ENCODE measurements at regions not wholly inside any gene's neighbourhood (a gene's known extent, or its start where the extent isn't known, plus 50 kb on each side); places are given as distances from the start of the nearest gene placed in this dataset.
"Not testable (repeated sequence)": the region's sequence is repeated elsewhere in the genome, so short reads cannot be mapped to it uniquely, and the experiment has no call there.

DNA sequence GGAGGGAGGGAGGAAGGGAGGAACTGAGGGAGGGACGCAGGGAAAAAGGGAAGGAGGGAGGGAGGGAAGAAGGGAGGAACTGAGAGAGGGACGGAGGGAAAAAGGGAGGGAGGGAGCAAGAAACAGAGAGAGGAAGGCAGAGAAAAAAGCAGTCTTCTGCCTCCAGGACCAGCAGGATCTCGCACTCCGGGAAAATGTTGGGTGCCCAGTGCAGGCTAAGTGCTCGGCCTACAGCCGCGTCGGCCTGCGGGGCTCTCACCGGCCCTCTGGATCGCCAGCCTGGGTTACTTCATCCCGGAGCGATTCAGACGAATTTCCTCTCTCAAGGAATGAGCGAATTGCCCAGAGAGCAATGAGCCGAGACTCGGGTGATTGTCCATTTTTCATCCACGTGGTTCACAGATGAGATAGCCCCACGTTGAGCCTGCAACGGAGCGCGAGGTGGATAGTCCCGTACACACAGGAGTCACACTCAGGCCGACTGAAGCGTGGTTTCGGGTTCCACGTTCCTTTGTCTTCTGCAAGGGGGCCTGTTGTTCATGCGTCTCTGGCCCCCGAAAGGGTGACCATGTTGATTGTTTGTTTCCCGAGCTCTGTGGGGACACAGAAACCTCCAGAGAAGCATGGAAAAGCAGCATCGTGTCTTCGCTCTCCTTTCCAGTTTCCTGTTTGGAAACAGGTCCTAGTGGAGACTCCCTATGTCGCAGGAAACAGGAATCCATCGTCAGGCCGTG lies 1937.1 kb upstream of the DEFB115 start:
- not testable (repeated sequence) for DNase-seq (ENCODE audit: low read depth in 2 of 2)

DNA sequence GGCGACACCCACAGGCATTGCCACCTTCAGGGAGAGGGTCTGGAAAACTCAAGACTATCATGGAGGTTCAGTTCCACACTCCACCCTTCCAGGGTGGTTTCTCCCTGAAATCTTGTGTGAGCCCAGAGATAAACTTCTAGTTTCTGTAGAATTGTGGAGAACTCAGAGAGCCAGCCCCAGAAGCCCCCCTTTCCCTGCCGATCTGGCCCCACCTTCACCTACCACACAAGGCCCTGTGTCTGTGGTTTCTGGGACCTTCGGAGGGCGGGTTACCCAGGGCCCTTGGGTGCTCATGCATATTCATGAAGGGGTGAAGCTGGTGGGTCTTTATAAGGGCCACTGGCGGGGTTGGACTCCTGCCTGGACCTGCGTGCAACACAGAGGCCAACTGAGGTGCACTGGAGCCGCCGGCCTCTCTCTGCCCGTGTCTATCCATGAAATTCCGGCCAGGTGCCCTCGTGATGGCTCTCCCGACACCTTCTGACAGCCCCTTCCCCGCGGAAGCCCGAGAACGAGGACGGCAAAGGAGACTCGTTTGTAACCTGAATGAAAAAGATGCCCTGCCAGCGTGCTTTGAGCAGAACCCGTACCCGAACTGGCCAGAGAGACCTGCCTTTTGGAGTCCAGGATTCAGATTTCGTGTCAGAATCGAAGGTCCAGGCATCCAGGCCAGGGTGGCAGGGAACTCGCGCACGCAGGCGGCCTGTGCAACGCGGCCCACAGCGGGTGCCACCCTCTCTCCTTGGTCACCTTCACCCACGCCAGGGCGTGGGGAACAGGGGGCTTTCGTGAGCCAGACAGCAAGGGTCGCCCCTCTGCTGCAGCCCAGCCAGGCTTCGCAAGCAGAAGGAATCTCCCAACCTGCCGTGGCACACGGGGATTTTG lies 1933.6 kb upstream of the DEFB115 start:
- not testable (repeated sequence) for DNase-seq (ENCODE audit: low read depth in 2 of 2)

DNA sequence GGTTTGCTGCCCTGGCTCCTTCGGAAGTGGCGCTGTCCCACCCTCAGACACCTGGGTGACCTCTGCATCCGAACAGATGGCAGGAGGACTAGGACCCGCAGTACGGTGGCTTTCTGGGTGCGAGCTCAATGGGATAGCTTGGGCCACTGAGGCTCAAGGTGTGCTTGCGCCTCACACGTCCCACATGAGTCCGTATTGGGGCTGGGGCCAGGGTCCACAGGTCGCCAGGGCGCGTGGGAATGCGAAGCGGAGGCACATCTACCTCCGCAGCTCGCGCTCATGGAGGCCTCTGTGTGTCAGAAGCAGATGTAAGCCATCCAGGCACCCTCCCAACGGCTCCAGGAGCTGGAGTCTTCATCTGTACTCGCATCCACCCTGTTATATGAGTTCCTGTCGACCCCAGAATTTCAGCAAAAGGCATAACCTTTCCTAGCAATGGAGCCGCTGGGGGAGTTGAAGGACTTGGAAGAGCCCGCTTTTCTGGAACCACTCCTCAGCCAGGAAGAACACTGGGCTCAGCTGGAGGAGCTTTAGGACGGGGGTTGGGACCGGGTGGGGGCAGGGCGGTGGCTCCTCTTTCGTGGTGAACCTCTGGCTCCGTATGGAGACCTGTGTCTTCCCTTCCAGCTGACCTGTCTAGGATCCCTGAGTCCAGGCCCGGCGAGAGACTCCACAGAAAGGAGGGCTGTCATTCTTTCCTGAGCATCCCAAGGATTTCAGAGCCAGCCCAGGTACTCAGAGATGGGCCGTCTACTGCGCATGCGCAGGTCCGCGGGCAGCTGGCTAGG lies 1932.8 kb upstream of the DEFB115 start:
- not testable (repeated sequence) for DNase-seq (ENCODE audit: low read depth in 2 of 2)

DNA sequence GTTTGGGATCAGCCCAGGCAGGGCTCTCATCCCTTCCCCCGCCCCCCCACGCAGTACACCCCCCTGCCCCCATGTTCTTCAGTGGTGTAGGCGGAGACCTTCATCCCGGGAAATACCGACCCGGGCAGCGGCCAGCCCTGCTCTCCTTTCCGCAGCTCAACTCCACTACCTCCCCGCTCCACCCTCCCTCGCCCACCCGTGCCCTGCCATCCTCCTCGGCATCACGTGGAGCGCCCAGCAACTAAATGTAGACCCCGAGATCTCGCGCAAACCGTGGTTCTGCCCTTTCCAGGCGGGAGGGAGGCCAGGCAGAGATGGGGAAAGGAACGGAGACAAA lies 1932.2 kb upstream of the DEFB115 start:
- DNase-seq (ENCODE audit: low read depth in 2 of 2): no peak

DNA sequence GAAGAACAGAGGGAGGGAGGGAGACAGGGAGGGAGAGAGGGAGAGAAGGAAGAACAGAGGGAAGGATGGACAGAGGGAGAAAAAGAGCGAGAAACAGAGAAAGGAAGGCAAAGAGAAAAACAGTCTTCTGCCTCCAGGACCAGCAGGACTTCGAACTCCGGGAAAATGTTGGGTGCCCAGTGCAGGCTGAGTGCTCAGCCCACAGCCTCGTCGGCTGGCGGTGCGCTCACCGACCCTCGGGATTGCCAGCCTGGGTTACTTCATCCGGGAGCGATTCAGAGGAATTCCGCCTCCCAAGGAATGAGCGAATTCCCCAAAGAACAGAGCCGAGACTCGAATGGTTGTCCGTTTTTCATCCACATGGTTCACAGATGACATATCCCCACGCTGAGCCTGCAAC lies 1931.7 kb upstream of the DEFB115 start:
- DNase-seq (ENCODE audit: low read depth in 2 of 2): not testable (repeated sequence)

DNA sequence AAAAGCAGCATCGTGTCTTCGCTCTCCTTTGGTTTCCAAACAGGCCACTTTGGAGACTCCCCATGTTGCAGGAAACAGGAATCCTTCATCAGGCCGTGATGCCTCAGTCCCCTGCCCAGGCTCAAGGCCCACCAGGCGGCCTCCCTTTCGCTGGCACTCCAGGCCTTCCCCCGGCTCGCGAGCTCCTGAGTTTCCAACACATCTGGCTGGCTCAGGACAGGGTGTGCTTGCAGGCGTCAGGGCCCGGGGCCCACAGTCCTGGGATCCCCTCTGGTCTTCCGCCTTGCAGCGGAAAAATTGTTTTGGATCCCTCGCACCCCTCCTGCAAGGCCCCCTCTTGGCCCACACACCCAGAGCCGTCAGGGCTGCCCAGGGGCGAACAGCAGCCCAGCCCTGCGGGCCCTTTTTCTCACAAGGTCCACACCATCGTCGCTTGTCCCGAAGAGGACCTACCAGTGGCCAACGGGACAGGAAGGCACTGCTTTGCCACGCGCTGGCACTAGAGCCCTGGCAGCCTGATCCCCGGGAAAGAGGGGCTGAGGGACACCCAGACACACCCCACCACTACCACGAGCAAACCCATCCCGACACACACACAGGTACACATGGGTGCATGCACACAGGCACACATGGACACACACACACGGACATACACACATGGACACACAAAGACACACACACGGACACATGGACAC lies 1930.9 kb upstream of the DEFB115 start:
- no peak for DNase-seq (ENCODE audit: low read depth in 2 of 2)

DNA sequence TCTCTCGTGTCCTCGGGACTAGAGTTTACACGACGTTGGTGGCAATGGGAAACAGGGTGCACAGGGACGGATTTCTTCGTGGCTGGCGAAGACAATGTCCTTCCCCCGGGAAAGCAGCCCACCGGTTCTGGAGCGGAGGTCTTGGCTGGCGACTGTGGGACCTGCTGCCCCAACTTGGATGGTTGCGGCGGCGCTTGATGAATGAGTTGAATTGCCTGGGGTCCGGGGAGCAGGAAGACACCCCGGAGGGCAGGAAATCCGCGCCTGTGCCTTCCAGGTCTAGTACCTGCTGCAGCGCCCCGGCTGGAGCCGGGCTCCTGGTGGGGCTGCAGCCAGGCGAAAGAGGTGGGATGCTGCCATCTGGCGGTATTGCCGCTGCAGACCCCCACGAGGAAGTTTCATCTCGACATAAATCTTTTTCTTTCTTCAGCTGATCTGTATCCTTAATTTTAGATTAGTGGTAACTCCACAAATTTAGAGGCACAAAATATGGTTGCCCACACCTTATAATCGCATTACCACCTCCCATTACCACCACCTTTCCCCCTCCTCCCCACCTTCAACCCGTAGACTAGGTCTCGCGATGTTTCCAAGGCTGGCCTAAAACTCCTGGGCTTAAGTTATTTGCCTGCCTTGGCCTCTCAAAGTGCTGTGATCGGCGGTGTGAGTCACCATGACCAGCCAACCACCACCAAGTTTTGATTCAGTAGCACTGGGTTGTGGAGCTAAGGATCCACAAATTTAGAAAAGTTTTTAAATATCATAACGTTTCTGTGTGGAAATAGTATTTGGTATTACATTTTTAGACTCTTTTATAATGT lies 1929.7 kb upstream of the DEFB115 start:
- not testable (repeated sequence) for DNase-seq (ENCODE audit: low read depth in 2 of 2)

DNA sequence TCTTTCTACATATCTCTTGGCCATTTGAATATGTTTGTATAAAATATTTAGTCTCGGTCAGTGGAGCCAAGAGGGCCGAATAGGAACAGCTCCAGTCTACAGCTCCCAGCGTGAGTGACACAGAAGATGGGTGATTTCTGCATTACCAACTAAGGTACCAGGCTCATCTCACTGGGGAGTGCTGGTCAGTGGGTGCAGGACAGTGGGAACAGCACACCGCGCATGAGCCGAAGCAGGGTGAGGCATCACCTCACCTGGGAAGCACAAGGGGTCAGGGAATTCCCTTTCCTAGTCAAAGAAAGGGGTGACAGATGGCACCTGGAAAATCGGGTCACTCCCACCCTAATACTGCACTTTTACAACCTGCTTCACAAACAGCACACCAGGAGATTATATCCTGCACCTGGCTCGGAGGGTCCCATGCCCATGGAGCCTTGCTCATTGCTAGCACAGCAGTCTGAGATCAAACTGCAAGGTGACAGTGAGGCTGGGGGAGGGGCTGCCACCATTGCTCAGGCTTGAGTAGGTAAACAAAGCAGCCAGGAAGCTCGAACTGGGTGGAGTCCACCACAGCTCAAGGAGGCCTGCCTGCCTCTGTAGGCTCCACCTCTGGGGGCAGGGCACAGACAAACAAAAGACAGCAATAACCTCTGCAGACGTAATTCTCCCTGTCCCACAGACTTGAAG lies 1926.9 kb upstream of the DEFB115 start:
- not testable (repeated sequence) for DNase-seq (ENCODE audit: low read depth in 2 of 2)

DNA sequence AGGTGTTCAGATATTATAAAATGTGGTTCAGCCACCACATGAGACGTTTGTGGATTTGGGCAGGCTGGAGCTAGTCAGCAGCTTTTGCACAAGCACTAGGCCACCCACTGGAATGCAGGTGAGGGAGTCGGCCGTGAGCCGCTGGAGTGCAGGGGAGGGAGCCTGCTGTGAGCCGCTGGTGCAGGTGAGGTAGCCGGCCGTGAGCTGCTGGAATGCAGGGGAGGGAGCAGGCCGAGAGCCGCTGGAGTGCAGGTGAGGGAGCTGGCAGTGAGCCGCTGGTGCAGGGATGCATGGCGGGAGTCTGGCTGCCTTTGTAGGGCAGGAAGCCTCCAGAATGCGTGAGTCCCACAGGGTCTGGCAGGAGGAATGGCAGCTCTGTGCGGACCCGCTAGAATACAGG lies 1907.6 kb upstream of the DEFB115 start:
- DNase-seq (ENCODE audit: low read depth in 2 of 2): no peak

DNA sequence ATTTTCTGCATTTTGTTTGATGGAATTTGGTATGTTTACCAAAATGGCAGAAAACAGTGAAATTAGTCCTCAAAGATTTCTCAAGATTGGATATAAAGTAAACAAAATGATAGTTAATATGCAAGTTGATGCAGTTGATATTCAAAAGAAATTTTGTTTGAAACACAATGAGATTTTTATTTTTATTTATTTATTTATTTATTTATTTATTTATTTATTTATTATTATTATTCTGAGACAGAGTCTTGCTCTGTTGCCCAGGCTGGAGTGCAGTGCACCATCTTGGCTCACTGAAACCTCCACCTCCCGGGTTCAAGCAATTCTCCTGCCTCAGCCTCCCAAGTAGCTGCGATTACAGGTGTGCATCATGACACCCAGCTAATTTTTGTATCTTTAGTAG lies 1881.5 kb upstream of the DEFB115 start:
- not testable (repeated sequence) for DNase-seq (ENCODE audit: low read depth in 2 of 2)

DNA sequence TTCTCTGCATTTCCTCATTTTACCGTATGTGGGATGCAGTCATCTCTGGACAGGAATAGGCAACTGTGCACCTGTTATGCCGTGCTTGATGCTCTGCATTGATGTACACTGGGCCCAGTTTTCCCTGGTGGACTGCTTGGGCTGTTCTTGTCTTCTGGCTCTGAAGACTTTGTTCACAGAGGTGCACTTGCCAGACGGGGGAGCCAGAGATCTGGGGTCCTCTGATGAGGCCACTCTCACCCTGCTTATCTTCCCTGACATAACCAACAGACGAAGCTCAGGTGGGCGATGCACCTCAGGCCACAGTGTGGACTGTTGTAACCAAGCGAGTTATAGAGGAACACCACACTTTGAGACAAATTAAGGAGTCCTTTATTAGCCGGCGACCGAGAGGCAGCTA lies 1864.6 kb upstream of the DEFB115 start:
- DNase-seq (ENCODE audit: low read depth in 2 of 2): not testable (repeated sequence)

DNA sequence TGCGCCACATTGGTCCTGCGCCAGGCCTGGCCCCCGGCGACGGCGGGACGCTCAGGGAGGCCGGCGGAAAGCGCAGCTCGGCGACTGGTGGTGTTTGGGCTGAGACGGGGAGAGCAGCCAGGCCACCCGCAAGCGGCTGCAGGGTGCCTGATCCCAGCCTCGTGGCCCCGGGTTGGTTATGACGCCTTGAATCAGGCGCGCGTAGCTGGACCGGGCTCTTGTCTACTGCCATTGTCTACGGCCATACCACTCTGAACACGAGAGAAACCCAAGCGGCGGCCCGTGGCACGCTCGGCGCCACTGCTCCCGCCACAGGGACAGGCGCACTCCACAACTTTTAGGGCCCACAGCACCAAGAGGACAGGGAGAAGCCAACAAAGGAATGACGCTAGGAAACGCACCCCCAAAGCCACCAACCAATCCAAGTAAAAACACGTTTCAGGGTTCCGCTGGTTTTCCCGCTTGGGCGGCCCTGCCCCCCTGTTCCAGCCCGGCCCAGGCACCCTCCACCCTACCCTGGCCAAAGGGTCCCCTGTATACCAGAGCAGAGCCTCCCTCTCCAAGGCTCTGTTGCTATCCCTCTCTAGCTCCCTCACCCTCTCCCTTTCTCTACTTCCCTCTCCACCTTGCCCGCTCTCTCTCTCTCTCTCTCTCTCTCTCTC lies 1849.3 kb upstream of the DEFB115 start:
- DNase-seq (ENCODE audit: low read depth in 2 of 2): no peak

DNA sequence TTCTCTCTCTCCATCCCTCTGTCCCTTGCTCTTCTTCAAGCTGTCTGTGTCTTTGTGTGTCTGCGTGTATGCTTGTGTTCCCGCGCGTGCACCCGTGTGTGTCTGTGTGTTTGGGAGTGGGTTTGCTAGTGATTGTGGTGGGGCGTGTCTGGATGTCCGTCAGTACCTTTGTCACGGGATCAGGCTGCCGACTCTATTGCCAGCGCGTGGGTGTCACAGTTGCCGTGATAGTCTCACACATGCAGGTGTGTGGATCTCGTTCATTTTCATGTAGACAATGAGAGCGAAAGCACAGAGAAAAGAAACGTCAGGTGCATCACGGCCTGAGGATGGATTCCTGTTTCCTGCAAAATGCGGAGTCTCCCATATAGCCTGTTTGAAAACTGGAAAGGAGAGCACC lies 1848.8 kb upstream of the DEFB115 start:
- not testable (repeated sequence) for DNase-seq (ENCODE audit: low read depth in 2 of 2)

DNA sequence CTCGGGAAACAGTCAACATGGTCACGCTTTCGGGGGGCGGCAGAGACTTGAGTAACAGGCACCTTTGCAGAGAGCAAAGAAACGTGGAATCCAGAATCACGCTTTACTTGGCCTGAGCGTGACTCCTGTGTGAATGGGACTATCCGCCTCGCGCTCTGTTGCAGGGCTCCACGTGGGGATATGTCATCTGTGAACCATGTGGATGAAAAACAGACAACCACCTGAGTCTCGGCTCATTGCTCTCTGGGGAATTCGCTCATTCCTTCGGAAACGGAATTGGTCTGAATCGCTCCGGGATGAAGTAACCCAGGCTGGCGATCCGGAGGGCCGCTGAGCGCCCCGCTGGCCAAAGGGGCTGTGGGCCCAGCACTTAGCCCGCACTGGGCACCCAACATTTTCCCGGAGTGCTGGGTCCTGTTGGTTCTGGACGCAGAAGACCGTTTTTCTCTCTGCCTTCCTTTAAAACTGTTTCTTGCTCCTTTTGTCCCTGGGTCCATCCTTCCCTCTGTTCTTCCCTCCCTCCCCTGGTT lies 1848.2 kb upstream of the DEFB115 start:
- DNase-seq (ENCODE audit: low read depth in 2 of 2): not testable (repeated sequence)

DNA sequence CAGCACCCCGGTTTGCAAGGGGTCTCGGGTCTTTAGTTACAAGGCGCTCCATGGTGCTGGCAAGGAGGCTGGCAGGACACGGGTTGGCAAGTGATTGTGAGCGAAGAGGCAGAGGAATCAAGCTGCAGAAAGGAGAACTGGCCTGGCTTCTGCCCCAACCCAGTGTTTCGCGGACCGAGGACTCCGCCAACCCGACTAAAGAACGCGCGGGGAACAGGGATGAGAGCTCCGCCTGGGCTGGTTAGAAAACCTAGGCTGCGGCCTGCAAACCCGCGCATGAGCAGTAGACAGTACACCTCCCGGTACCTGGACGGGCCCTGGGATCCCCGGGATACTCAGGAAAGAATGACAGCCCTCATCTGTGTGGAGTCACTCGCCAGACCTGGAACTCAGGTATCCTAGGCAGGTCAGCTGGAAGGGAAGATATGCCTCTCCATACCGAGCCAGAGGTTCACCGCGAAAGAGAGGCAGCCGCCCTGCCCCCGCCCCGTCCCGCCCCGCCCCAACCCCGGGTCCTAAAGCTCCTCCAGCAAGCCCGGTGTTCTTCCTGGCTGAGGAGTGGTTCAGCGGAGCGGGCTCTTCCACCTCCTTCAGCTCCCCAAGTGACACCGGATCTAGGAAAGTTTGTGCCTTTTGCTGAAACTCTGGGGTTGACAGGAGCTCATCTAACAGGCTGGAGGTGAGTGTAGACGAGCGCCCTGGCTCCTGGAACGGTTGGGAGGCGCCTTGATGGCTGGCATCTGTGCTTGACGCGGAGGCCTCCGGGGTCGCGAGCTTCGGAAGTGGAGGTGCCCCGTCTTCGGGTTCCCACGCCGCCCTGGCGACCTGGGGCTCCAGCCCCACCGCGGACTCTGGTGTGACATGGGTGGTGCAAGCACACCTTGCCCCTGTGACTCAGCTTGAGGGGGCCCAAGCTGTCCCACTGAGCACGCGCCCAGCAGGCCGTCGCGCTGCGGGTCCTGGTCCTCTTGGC lies 1847.3 kb upstream of the DEFB115 start:
- no peak for DNase-seq (ENCODE audit: low read depth in 2 of 2)

DNA sequence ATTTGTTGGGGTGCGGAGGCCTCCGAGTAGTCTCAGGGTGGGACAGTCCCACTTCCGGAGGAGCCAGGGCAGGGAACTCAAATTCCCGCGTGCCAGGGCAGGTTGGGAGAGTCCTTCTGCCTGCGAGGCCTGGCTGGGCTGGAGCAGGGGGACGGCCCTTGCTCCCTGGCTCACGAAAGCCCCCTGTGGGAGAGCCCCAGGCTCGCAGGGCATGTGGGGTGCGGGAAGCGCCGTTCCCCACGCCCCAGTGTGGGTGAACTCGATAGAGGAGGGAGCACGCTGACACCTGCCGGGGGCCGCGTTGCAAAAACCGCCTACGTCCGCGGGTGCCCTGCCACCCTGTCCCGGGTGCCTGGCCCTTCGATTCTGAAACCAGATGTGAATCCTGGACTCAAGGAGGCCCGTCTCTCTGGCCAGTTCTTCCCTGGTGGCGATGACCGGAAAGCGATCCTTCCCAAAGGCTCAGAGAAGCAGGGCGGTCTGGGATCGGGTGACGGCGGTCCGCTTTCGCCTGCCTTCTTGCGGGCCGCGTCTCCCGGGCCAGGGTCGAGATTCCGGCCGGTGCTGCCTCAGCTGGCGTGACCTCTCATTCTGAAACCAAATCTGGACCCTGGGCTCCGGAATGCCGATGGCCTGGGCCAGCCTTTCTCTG lies 1846.5 kb upstream of the DEFB115 start:
- no peak for DNase-seq (ENCODE audit: low read depth in 2 of 2)

DNA sequence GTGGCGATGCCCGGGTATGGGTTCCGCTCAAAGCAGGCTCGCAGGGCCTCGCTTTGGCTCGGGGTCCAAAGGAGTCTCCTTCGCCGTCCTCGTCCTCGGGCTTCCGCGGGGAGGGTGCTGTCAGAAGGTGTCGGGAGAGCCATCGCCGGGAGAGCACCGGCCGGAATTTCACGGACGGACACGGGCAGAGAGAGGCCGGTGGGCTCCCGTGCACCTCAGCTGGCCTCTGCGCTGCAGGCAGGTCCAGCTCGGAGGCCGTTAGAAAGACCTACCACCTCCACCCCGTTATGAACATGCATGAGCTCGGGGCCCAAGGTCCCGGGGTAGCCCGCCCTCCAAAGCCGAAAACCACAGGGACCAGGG lies 1846.0 kb upstream of the DEFB115 start:
- DNase-seq (ENCODE audit: low read depth in 2 of 2): not testable (repeated sequence)

DNA sequence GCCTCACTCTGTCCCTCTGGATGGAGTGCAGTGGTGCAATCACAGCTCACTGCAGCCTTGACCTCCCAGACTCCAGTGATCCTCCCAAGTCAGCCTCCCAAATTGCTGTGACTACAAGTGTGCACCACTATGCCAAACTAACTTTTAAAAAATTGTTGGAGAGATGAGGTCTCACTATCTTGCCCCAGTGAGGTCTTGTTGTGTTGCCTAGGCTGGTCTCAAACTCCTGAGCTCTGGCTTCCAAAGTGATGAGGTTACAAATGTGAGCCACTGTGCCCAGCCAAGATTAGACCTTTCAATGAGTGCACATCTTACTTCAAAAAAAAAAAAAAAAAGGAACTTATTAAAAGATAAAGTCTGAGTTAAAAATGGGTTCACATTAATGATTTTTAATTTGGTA lies 1838.1 kb upstream of the DEFB115 start:
- no peak for DNase-seq (ENCODE audit: low read depth in 2 of 2)
